Progenitor cell of endocrine pancreas (in vitro differentiated cells): ENCODE measurements at regions not wholly inside any gene's neighbourhood (a gene's known extent, or its start where the extent isn't known, plus 50 kb on each side); places are given as distances from the start of the nearest gene placed in this dataset.

ENCODE experiments used
- DNase-seq: peaks from one replicate; pipeline ENCODE4 v3.0.0; 2021; ENCODE audit warnings: low spot score; ENCODE audit not compliant: unreplicated experiment
- H3K27ac Mint-ChIP-seq: 2 replicates; pipeline ENCODE4 v1.8.0; 2021; ENCODE audit warnings: mild to moderate bottlenecking, moderate library complexity, mixed read lengths
- H3K27me3 Mint-ChIP-seq: 2 replicates; pipeline ENCODE4 v1.8.0; 2021; ENCODE audit warnings: mixed read lengths
- H3K36me3 Mint-ChIP-seq: 2 replicates; pipeline ENCODE4 v1.8.0; 2022; ENCODE audit warnings: mixed read lengths; ENCODE audit not compliant: insufficient read depth
- H3K4me1 Mint-ChIP-seq: 2 replicates; pipeline ENCODE4 v1.8.0; 2021; ENCODE audit warnings: low read depth, mixed read lengths
- H3K4me3 Mint-ChIP-seq: 2 replicates; pipeline ENCODE4 v1.8.0; 2021; ENCODE audit warnings: low read depth, mild to moderate bottlenecking, moderate library complexity, mixed read lengths
- H3K9me3 Mint-ChIP-seq: 2 replicates; pipeline ENCODE4 v1.8.0; 2021; ENCODE audit warnings: low read depth, mixed read lengths
- TF ChIP-seq, protein P1 (sequence below): fragments of 200-600 bp; sonication (generic); IDR thresholded peaks from one replicate; pipeline ENCODE4 v1.5.0; 2021; ENCODE audit warnings: antibody characterized with exemption, mild to moderate bottlenecking; ENCODE audit not compliant: unreplicated experiment

DNA sequence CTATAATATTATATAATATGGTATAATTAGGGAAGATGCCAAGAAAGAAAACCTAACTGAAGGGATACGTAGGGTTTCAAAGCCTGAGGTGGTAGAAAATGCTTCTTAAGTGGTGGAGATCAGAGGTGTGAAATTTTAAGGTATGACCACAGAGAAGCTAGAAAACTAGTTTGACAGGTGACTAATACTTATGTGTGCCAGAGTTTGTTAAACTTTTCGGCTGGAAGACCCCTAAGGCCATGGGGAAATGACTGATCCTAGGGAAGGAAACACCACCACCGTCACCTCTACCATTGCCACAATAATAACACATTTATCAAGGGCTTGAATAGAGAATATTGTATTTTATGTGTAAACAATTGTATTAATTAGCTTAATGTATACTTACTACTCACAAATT lies 261.4 kb upstream of the GBE1 start:
- H3K27ac Mint-ChIP-seq = no peak overlapping the region
- H3K36me3 Mint-ChIP-seq = no peaks in the 10 kb centered on the region
- H3K4me3 Mint-ChIP-seq = no peak overlapping the region
- TF ChIP-seq, protein P1, sequence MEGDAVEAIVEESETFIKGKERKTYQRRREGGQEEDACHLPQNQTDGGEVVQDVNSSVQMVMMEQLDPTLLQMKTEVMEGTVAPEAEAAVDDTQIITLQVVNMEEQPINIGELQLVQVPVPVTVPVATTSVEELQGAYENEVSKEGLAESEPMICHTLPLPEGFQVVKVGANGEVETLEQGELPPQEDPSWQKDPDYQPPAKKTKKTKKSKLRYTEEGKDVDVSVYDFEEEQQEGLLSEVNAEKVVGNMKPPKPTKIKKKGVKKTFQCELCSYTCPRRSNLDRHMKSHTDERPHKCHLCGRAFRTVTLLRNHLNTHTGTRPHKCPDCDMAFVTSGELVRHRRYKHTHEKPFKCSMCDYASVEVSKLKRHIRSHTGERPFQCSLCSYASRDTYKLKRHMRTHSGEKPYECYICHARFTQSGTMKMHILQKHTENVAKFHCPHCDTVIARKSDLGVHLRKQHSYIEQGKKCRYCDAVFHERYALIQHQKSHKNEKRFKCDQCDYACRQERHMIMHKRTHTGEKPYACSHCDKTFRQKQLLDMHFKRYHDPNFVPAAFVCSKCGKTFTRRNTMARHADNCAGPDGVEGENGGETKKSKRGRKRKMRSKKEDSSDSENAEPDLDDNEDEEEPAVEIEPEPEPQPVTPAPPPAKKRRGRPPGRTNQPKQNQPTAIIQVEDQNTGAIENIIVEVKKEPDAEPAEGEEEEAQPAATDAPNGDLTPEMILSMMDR = no peak
- H3K9me3 Mint-ChIP-seq = peaks cover 4% of the 10 kb centered on the region
- no peaks in the 10 kb centered on the region for H3K27me3 Mint-ChIP-seq
- DNase-seq = no peak
- H3K4me1 Mint-ChIP-seq = no peaks in the 10 kb centered on the region

GRCh38 chr3:82020282-82020681 lies 258.8 kb upstream of the GBE1 start:
- Mint-ChIP-seq H3K27me3 (no peaks in the 10 kb centered on the region), H3K4me1 (no peaks in the 10 kb centered on the region), H3K9me3 (peaks cover 4% of the 10 kb centered on the region), H3K27ac (peak overlapping the region; percentile 7), H3K4me3 (no peak overlapping the region), H3K36me3 (no peaks in the 10 kb centered on the region)
- no peak for DNase-seq
- TF ChIP-seq, protein P1 = no peak

- no peak for DNase-seq
- TF ChIP-seq, protein P1 = no peak
- Mint-ChIP-seq H3K4me1 (peaks cover 1% of the 10 kb centered on the region), H3K9me3 (peaks cover 13% of the 10 kb centered on the region), H3K4me3 (no peak overlapping the region), H3K27ac (no peak overlapping the region), H3K27me3 (no peaks in the 10 kb centered on the region), H3K36me3 (no peaks in the 10 kb centered on the region)
Measured at GRCh38 chr3:82015241-82015640, 253.8 kb upstream of the GBE1 start.

DNA sequence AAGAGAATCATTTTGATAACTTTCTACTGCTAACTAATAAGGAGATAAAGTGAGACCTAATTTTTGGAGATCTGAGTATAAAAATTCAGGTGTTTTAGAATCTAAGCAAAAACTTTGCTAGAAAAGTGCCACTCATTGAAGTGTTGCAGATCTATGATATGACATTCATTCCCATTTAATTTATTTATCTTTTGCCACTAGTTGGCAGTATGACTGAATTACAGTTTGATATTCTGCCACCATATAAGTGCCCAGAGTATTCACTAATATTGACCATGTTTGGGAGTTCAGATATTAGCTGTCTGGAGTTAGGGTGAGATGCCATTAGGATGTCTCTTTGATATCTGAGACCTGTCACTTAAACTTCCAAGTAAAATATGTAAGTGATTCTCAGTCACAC lies 251.3 kb upstream of the GBE1 start:
- Mint-ChIP-seq H3K9me3 (peaks cover 14% of the 10 kb centered on the region), H3K36me3 (no peaks in the 10 kb centered on the region), H3K4me1 (peaks cover 1% of the 10 kb centered on the region), H3K27me3 (no peaks in the 10 kb centered on the region), H3K27ac (no peak overlapping the region), H3K4me3 (no peak overlapping the region)
- DNase-seq = no peak
- TF ChIP-seq, protein P1 = peak; percentile 13

DNA sequence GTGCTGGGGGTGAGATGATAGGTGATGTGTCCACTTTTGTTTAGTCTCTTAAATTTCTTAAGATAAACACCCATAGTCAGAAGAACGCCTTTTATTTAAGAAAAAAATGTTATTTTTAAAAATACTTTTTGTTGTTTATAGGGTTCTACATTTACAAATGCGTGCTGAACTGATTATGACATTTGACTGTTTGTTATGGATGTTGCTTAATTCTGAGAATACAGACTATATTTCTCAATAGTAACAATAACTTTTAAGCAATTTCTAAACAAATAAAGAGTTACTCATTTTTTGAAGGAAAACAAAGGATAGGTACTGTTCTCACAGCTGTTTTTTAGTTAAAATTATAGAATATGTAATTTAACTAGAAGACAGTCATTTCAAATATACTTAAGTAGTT lies 249.9 kb upstream of the GBE1 start:
- H3K4me3 Mint-ChIP-seq = no peak overlapping the region
- DNase-seq = no peak
- H3K4me1 Mint-ChIP-seq = peaks cover 1% of the 10 kb centered on the region
- H3K36me3 Mint-ChIP-seq = no peaks in the 10 kb centered on the region
- TF ChIP-seq, protein P1 = no peak
- H3K9me3 Mint-ChIP-seq = peaks cover 19% of the 10 kb centered on the region
- no peaks in the 10 kb centered on the region for H3K27me3 Mint-ChIP-seq
- H3K27ac Mint-ChIP-seq = no peak overlapping the region
